NT2/D1 (cell line): ENCODE measurements at regions not wholly inside any gene's neighbourhood (a gene's known extent, or its start where the extent isn't known, plus 50 kb on each side); places are given as distances from the start of the nearest gene placed in this dataset.

Experiments used
- DNase-seq: peaks from one replicate; pipeline ENCODE4 v3.0.0-alpha.2; 2011; ENCODE audit warnings: low read depth, low spot score
- H3K27me3 ChIP-seq: 2 replicates; pipeline ENCODE4 v1.6.0; 2011; ENCODE audit warnings: mild to moderate bottlenecking; ENCODE audit not compliant: insufficient read length, insufficient read depth
- H3K36me3 ChIP-seq: 2 replicates; pipeline ENCODE4 v1.6.1; 2011; ENCODE audit warnings: mild to moderate bottlenecking, low read length, mixed read lengths; ENCODE audit not compliant: insufficient read depth, insufficient read length
- H3K4me1 ChIP-seq: 2 replicates; pipeline ENCODE4 v1.5.1; 2011; ENCODE audit not compliant: insufficient read depth, insufficient read length
- H3K4me3 ChIP-seq: 2 replicates; pipeline ENCODE4 v1.5.1; 2011; ENCODE audit warnings: low read depth; ENCODE audit not compliant: insufficient read length
- H3K9ac ChIP-seq: 2 replicates; pipeline ENCODE4 v1.6.0; 2011; ENCODE audit warnings: low read depth; ENCODE audit not compliant: insufficient read length
- H3K9me3 ChIP-seq: 2 replicates; pipeline ENCODE4 v1.5.1; 2011; ENCODE audit warnings: mild to moderate bottlenecking, low read length; ENCODE audit not compliant: insufficient read depth
- SUZ12 ChIP-seq: IDR thresholded peaks from 2 replicates; pipeline ENCODE4 v1.6.1; 2011; ENCODE audit not compliant: insufficient read length, insufficient read depth; ENCODE audit errors: extremely low read depth
- YY1 ChIP-seq: IDR thresholded peaks from 2 replicates; pipeline ENCODE4 v1.6.1; 2011; ENCODE audit not compliant: insufficient read length, insufficient read depth
- ZNF274 ChIP-seq: IDR thresholded peaks from 2 replicates; pipeline ENCODE4 v1.6.1; 2011; ENCODE audit warnings: mild to moderate bottlenecking, low read depth, low read length

- no peaks in the 10 kb centered on the region for H3K36me3 ChIP-seq
- TF ChIP-seq YY1 (no peak), SUZ12 (no peak), ZNF274 (no peak)
- DNase-seq, result no peak
- no peaks in the 10 kb centered on the region for H3K27me3 ChIP-seq
- H3K4me3 ChIP-seq, result no peak overlapping the region
- no peaks in the 10 kb centered on the region for H3K9me3 ChIP-seq
- H3K4me1 ChIP-seq, result no peaks in the 10 kb centered on the region
- H3K9ac ChIP-seq, result no peak overlapping the region
Measured at GRCh38 chr2:38430597-38431207, 53.6 kb upstream of the ATL2 start.

DNA sequence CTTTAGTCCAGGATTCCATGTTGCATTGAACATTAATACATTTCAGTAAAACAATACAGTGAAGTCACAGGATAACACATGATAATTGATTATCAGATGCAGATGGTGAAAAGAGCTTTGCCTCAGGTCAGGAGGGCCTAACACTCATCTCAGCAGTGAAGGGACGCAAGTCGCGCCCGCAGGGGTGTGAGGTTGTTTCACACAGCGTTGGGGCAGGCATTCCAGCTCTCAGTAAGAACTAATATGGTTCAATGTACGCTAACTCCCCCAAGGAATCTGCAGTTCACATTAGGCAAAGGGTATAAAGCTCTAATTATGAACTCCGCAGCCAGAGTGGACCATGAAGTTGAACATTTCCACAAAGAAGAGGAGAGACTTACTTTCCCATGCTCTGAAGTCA, 53.1 kb upstream of the ATL2 start:
- TF ChIP-seq SUZ12 (no peak), ZNF274 (no peak), YY1 (no peak)
- Histone ChIP-seq H3K27me3 (no peaks in the 10 kb centered on the region), H3K4me1 (no peaks in the 10 kb centered on the region), H3K4me3 (no peak overlapping the region), H3K9ac (no peak overlapping the region), H3K36me3 (no peaks in the 10 kb centered on the region), H3K9me3 (no peaks in the 10 kb centered on the region)
- no peak for DNase-seq

- Histone ChIP-seq H3K27me3 (no peaks in the 10 kb centered on the region), H3K9ac (no peak overlapping the region), H3K4me3 (no peak overlapping the region), H3K36me3 (no peaks in the 10 kb centered on the region), H3K4me1 (no peaks in the 10 kb centered on the region), H3K9me3 (no peaks in the 10 kb centered on the region)
- TF ChIP-seq SUZ12 (no peak), ZNF274 (no peak), YY1 (no peak)
- no peak for DNase-seq
Measured at GRCh38 chr2:38427936-38428335, 50.9 kb upstream of the ATL2 start.

- Histone ChIP-seq H3K27me3 (no peaks in the 10 kb centered on the region), H3K36me3 (no peaks in the 10 kb centered on the region), H3K9ac (no peak overlapping the region), H3K4me1 (no peaks in the 10 kb centered on the region), H3K4me3 (no peak overlapping the region), H3K9me3 (no peaks in the 10 kb centered on the region)
- DNase-seq, result no peak
- no peak for TF ChIP-seq SUZ12
- no peak for TF ChIP-seq ZNF274
- no peak for TF ChIP-seq YY1
Measured at GRCh38 chr2:38427054-38427453, 50.0 kb upstream of the ATL2 start.
